HepG2 (cell line): ENCODE measurements at regions not wholly inside any gene's neighbourhood (a gene's known extent, or its start where the extent isn't known, plus 50 kb on each side); places are given as distances from the start of the nearest gene placed in this dataset.

Source experiments
- ATAC-seq: fragments of 200-7000 bp; cut with Tn5 transposase; 3 replicates; pipeline ENCODE4 v1.9.1; 2020; ENCODE audit warnings: mild to moderate bottlenecking, moderate library complexity
- BruUV-seq: library from RNA; stranded (reverse); fragments of 400-500 nt; replicated peaks from 2 replicates; lab custom pipeline; 2021; lab: Mats Ljungman, UMichigan
- CTCF ChIA-PET: fragments of 300-600 bp; formaldehyde crosslinking; extraction: SDS; loops from one replicate; lab custom pipeline; 2021; ENCODE audit warnings: low total read pairs, inconsistent platforms, low intra/inter-chr PET ratio; lab: Yijun Ruan, JAX
- POLR2A ChIA-PET: fragments of 350-600 bp; sonication (Branson Sonifier 250); formaldehyde crosslinking; loops from one replicate; lab custom pipeline; 2020; ENCODE audit warnings: antibody characterized with exemption, inconsistent platforms; lab: Yijun Ruan, JAX
- DNase-seq: peaks from one replicate; pipeline ENCODE4 v3.0.0-alpha.2; 2015; ENCODE audit warnings: low spot score
- FAIRE-seq: peaks from 3 replicates; lab custom pipeline; 2011; peaks lifted over from hg19 to GRCh38; lab: Jason Lieb, UNC
- H2AFZ ChIP-seq: one replicate; pipeline ENCODE4 v1.6.1; 2011; ENCODE audit warnings: low read length, inconsistent platforms
- H3K27ac ChIP-seq: fragments of 300-600 bp; 3 replicates; pipeline ENCODE4 v1.8.0; 2011; ENCODE audit warnings: mixed run types, mild to moderate bottlenecking, mixed read lengths, low read length, inconsistent platforms; ENCODE audit not compliant: insufficient read depth; ENCODE audit errors: extremely low read length
- H3K27me3 ChIP-seq, 2 experiments: fragments of 200-600 bp in 1 of 2; 2 replicates in 1 of 2; 3 replicates in 1 of 2; pipeline versions ENCODE4 v1.6.0 to v1.8.0; 2011; ENCODE audit warnings: low read length in 2 of 2, mild to moderate bottlenecking in 2 of 2, moderate library complexity in 2 of 2, inconsistent platforms in 1 of 2; ENCODE audit not compliant: insufficient read depth in 2 of 2, control insufficient read depth in 1 of 2
- H3K36me3 ChIP-seq, 2 experiments: fragments of 200-600 bp in 1 of 2; replicated peaks in 1 of 2; 2 replicates in 1 of 2; 3 replicates in 1 of 2; pipeline versions ENCODE4 v1.5.1 to v1.8.0; 2011; ENCODE audit warnings: low read length in 2 of 2, inconsistent platforms in 1 of 2; ENCODE audit not compliant: insufficient read depth in 2 of 2, control insufficient read depth in 1 of 2
- H3K4me1 ChIP-seq: 2 replicates; pipeline ENCODE4 v1.5.1; 2012; ENCODE audit warnings: low read length, inconsistent platforms; ENCODE audit not compliant: insufficient read depth
- H3K4me2 ChIP-seq: 2 replicates; pipeline ENCODE4 v1.6.0; 2011; ENCODE audit warnings: low read depth, low read length, inconsistent platforms
- H3K4me3 ChIP-seq, 3 experiments: fragments of 200-600 bp in 1 of 3; sonication (generic), shearing (Covaris generic) in 1 of 3; replicated peaks in 1 of 3; 2 replicates each; pipeline ENCODE4 v1.5.1; 2011 to 2016; ENCODE audit warnings: low read length in 3 of 3, inconsistent platforms in 2 of 3, low read depth in 2 of 3, mild to moderate bottlenecking in 2 of 3, control low read depth in 1 of 3, mixed read lengths in 1 of 3; ENCODE audit not compliant: insufficient read depth in 1 of 3
- H3K79me2 ChIP-seq: one replicate; pipeline ENCODE4 v1.6.1; 2011; ENCODE audit warnings: low read length, inconsistent platforms; ENCODE audit not compliant: insufficient read depth
- H3K9ac ChIP-seq: 2 replicates; pipeline ENCODE4 v1.6.0; 2011; ENCODE audit warnings: mild to moderate bottlenecking, low read depth, low read length, inconsistent platforms; ENCODE audit not compliant: insufficient read depth
- H3K9me3 ChIP-seq: 2 replicates; pipeline ENCODE4 v1.5.1; 2012; ENCODE audit warnings: mild to moderate bottlenecking, low read length
- H4K20me1 ChIP-seq: 2 replicates; pipeline ENCODE4 v1.6.0; 2011; ENCODE audit warnings: inconsistent platforms, mild to moderate bottlenecking, low read length, moderate library complexity; ENCODE audit not compliant: insufficient read depth
- ATF7 ChIP-seq, 2 experiments: fragments of 450-650 bp in 1 of 2; sonication (generic) in 1 of 2; formaldehyde crosslinking in 1 of 2; IDR thresholded peaks; 2 replicates each; pipeline versions ENCODE4 v1.4.0 to v1.6.1; 2016 to 2020; ENCODE audit warnings: antibody characterized with exemption in 1 of 2, mild to moderate bottlenecking in 1 of 2, missing genetic modification reagents in 1 of 2
- ELF4 ChIP-seq: sonication (generic); formaldehyde crosslinking; IDR thresholded peaks from 2 replicates; pipeline ENCODE4 v1.5.0; 2020; ENCODE audit warnings: missing genetic modification reagents, mild to moderate bottlenecking, moderate library complexity, borderline replicate concordance
- FOXA1 ChIP-seq, 2 experiments: fragments of 450-650 bp in 1 of 2; sonication (generic) in 1 of 2; formaldehyde crosslinking in 1 of 2; IDR thresholded peaks; 2 replicates each; pipeline versions ENCODE4 v1.4.0 to v1.6.1; 2016 to 2020; ENCODE audit warnings: missing genetic modification reagents in 1 of 2
- MXD4 ChIP-seq: IDR thresholded peaks from 2 replicates; pipeline ENCODE4 v1.6.1; 2016; ENCODE audit warnings: mild to moderate bottlenecking, missing biosample characterization, missing genetic modification reagents
- SALL1 ChIP-seq: sonication (generic); formaldehyde crosslinking; IDR thresholded peaks from 2 replicates; pipeline ENCODE4 v1.8.0; 2022; ENCODE audit warnings: mild to moderate bottlenecking, missing genetic modification reagents
- ZNF136 ChIP-seq: sonication (generic); formaldehyde crosslinking; IDR thresholded peaks from 2 replicates; pipeline ENCODE4 v1.8.1; 2022; ENCODE audit warnings: low read depth, mild to moderate bottlenecking, moderate library complexity, missing genetic modification reagents
- ZNF34 ChIP-seq: sonication (generic); formaldehyde crosslinking; IDR thresholded peaks from 2 replicates; pipeline ENCODE4 v1.4.0; 2020; ENCODE audit warnings: mild to moderate bottlenecking, missing genetic modification reagents, borderline replicate concordance
- ZNF557 ChIP-seq: sonication (generic); formaldehyde crosslinking; IDR thresholded peaks from 2 replicates; pipeline ENCODE4 v1.4.0; 2020; ENCODE audit warnings: missing genetic modification reagents
- ZNF816 ChIP-seq: sonication (generic); formaldehyde crosslinking; IDR thresholded peaks from 2 replicates; pipeline ENCODE4 v1.8.0; 2022; ENCODE audit warnings: missing genetic modification reagents, mild to moderate bottlenecking, borderline replicate concordance
- WGBS: methylation state at CpG from one replicate; pipeline ENCODE4 v1.1.6; 2017; ENCODE audit warnings: low lambda C conversion rate; 5-methylcytosine and 5-hydroxymethylcytosine counted together
- in situ Hi-C: cut with HindIII; loops from 2 replicates; pipeline ENCODE4 v1.10.0; 2017; ENCODE audit warnings: low pct_unique_long_range_greater_than_20kb; ENCODE audit not compliant: extremely low pct_ligation_motif_present
- intact Hi-C: fragments of 100-400 bp; cut with micrococcal nuclease; formaldehyde crosslinking; loops from one replicate; pipeline ENCODE4 v1.10.0; 2022; ENCODE audit not compliant: unreplicated experiment
- TF ChIP-seq, protein P1 (sequence below): sonication (generic); formaldehyde crosslinking; IDR thresholded peaks from 2 replicates; pipeline ENCODE4 v1.8.1; 2023; ENCODE audit warnings: mild to moderate bottlenecking, missing genetic modification reagents, borderline replicate concordance
- TF ChIP-seq, protein P2 (sequence below): sonication (generic); formaldehyde crosslinking; IDR thresholded peaks from 2 replicates; pipeline ENCODE4 v1.4.0; 2020; ENCODE audit warnings: missing genetic modification reagents, borderline replicate concordance

DNA sequence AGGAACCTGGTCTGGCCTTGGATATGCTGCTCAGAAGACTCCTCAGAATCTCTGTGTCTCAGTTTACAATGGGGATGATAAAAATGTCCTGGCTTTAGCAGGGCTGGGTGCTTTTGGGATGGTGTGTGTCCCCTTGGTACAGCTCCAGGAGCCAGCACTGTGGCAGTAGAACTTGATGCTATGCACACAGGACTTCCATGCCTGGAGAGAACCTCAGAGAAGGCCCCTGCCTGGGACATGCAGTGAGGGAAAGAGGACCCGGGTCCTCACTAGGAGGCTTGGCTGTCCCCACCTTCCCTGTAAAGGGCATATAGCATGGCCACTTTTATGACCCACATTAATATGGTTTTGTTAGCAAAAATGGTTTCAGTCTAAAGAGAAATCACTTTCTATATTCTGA is 100.5 kb downstream of the GLRX3 start:
- intact Hi-C loops (no loop called here), in situ Hi-C loops (no loop called here)
- Histone ChIP-seq H2AFZ (no peak overlapping the region), H3K4me3 (no peak overlapping the region), H3K9me3 (peaks cover 5% of the 10 kb centered on the region; the same call in 1 of the 2 replicates), H3K27ac (no peak overlapping the region), H3K4me1 (no peaks in the 10 kb centered on the region), H4K20me1 (no peaks in the 10 kb centered on the region), H3K4me2 (no peak overlapping the region), H3K36me3 (no peaks in the 10 kb centered on the region), H3K9ac (no peak overlapping the region), H3K79me2 (no peaks in the 10 kb centered on the region), H3K27me3 (peaks cover 0 to 15% of the 10 kb centered on the region in 2 experiments; a peak in 2 of 5 replicates)
- no peak for FAIRE-seq
- ChIA-PET POLR2A (no interaction called here), CTCF (no interaction called here)
- 0% methylated on average over 1 of the region's 1 CpG for WGBS
- no peak for DNase-seq
- ATAC-seq, result no peak
- BruUV-seq, result no TSS peak
- TF ChIP-seq ZNF34 (CRISPR knock-in tag), result no peak
- TF ChIP-seq, protein P1, sequence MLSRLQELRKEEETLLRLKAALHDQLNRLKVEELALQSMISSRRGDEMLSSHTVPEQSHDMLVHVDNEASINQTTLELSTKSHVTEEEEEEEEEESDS (CRISPR knock-in tag), result no peak
- no peak for TF ChIP-seq ZNF816 (CRISPR knock-in tag)
- TF ChIP-seq MXD4, result no peak
- no peak for TF ChIP-seq FOXA1 (IDR thresholded peaks at IDR 0.05)
- TF ChIP-seq FOXA1 (CRISPR knock-in tag; IDR thresholded peaks at IDR 0.05), result no peak
- TF ChIP-seq ZNF557, result no peak
- TF ChIP-seq ATF7 (IDR thresholded peaks at IDR 0.05), result no peak
- TF ChIP-seq ATF7 (CRISPR knock-in tag; IDR thresholded peaks at IDR 0.05), result no peak
- TF ChIP-seq, protein P2, sequence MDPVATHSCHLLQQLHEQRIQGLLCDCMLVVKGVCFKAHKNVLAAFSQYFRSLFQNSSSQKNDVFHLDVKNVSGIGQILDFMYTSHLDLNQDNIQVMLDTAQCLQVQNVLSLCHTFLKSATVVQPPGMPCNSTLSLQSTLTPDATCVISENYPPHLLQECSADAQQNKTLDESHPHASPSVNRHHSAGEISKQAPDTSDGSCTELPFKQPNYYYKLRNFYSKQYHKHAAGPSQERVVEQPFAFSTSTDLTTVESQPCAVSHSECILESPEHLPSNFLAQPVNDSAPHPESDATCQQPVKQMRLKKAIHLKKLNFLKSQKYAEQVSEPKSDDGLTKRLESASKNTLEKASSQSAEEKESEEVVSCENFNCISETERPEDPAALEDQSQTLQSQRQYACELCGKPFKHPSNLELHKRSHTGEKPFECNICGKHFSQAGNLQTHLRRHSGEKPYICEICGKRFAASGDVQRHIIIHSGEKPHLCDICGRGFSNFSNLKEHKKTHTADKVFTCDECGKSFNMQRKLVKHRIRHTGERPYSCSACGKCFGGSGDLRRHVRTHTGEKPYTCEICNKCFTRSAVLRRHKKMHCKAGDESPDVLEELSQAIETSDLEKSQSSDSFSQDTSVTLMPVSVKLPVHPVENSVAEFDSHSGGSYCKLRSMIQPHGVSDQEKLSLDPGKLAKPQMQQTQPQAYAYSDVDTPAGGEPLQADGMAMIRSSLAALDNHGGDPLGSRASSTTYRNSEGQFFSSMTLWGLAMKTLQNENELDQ (CRISPR knock-in tag), result no peak
- TF ChIP-seq ELF4, result no peak
- no peak for TF ChIP-seq ZNF136 (CRISPR knock-in tag)
- no peak for TF ChIP-seq SALL1 (CRISPR knock-in tag)
- TF ChIP-seq, all 625 proteins: peak for 0
